GM10248 (cell line): ENCODE measurements at regions not wholly inside any gene's neighbourhood (a gene's known extent, or its start where the extent isn't known, plus 50 kb on each side); places are given as distances from the start of the nearest gene placed in this dataset.

Source experiments
- CTCF ChIA-PET: fragments of 300-600 bp; sonication (Branson Sonifier 250); formaldehyde crosslinking; extraction: SDS; loops from one replicate; lab custom pipeline; 2021; ENCODE audit warnings: antibody characterized with exemption; lab: Yijun Ruan, JAX
- POLR2A ChIA-PET: fragments of 350-650 bp; sonication (Branson Sonifier 250); formaldehyde crosslinking; extraction: SDS; loops from one replicate; lab custom pipeline; 2020; ENCODE audit warnings: antibody characterized with exemption; lab: Yijun Ruan, JAX
- DNase-seq: peaks from one replicate; pipeline ENCODE4 v3.0.0; 2012; ENCODE audit errors: extremely low spot score
- TF ChIP-seq, protein P1 (sequence below): IDR thresholded peaks from 2 replicates; pipeline ENCODE4 v1.5.1; 2012; ENCODE audit warnings: mild to moderate bottlenecking, low read depth; ENCODE audit errors: extremely low read depth, missing control alignments, control extremely low read depth

GRCh38 chr11:42085736-42086135 is 626.3 kb upstream of the LRRC4C start:
- DNase-seq = no peak
- POLR2A ChIA-PET = no interaction called here
- CTCF ChIA-PET = interaction anchor here (0.8 to 1.0 kb wide), 2 partner anchors 9 to 13 kb away, joined by 4 read pairs; no protein-coding TSS in a partner anchor
- TF ChIP-seq, protein P1, sequence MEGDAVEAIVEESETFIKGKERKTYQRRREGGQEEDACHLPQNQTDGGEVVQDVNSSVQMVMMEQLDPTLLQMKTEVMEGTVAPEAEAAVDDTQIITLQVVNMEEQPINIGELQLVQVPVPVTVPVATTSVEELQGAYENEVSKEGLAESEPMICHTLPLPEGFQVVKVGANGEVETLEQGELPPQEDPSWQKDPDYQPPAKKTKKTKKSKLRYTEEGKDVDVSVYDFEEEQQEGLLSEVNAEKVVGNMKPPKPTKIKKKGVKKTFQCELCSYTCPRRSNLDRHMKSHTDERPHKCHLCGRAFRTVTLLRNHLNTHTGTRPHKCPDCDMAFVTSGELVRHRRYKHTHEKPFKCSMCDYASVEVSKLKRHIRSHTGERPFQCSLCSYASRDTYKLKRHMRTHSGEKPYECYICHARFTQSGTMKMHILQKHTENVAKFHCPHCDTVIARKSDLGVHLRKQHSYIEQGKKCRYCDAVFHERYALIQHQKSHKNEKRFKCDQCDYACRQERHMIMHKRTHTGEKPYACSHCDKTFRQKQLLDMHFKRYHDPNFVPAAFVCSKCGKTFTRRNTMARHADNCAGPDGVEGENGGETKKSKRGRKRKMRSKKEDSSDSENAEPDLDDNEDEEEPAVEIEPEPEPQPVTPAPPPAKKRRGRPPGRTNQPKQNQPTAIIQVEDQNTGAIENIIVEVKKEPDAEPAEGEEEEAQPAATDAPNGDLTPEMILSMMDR = no peak

- CTCF ChIA-PET = no interaction called here
- TF ChIP-seq, protein P1 = no peak
- POLR2A ChIA-PET = no interaction called here
- DNase-seq = no peak
These were observed 634.1 kb upstream of the LRRC4C start for GRCh38 chr11:42093541-42093940.

DNA sequence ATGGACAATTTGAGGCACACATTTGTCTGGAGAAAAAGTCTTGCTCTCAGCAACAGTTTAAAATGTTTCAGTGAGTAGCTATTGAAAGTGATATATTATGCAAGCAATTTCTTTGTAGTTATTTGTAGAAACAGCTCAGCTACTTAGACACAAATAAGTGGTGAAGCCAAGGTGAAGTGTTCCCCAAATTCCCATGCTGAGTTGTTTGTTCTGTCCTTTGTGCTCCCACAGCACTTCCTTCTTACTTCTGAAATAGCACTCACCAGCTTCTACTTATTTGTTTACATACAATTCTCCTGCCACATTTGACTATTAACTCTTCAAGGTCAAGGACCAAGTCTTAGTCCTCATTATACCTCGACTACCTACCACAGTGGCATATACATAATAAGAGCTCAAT is 638.6 kb upstream of the LRRC4C start:
- TF ChIP-seq, protein P1 = no peak
- POLR2A ChIA-PET = no interaction called here
- DNase-seq = no peak
- CTCF ChIA-PET = interaction anchor here (1.1 to 1.3 kb wide), 2 partner anchors 12 to 20 kb away, joined by 4 read pairs; no protein-coding TSS in a partner anchor

DNA sequence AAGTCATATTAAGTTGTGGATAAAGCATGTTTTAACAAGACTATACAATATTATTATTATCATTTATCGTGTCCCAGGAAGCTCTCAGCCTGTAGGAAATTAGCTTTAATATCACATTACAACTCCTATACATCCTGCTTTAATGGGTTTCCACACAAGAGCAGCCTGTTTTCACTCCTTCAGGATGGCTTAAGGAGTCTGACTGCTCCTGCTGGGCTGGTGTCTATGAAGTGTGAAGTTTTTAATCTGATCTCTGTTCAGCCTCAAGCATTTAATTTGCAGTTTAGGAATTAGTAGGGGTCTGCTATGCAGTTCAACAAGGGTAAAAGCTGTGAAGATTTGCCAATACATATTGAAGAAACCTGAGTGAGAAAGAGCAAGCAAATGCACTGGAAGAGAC is 653.4 kb upstream of the LRRC4C start:
- ChIA-PET CTCF (no interaction called here), POLR2A (no interaction called here)
- TF ChIP-seq, protein P1 = no peak
- DNase-seq = no peak

GRCh38 chr11:42114927-42115326 is 655.5 kb upstream of the LRRC4C start:
- ChIA-PET CTCF (interaction anchor here (1.3 kb wide), 1 partner anchor 17 kb away, joined by 3 read pairs; no protein-coding TSS in a partner anchor), POLR2A (no interaction called here)
- DNase-seq = no peak
- TF ChIP-seq, protein P1 = no peak

DNA sequence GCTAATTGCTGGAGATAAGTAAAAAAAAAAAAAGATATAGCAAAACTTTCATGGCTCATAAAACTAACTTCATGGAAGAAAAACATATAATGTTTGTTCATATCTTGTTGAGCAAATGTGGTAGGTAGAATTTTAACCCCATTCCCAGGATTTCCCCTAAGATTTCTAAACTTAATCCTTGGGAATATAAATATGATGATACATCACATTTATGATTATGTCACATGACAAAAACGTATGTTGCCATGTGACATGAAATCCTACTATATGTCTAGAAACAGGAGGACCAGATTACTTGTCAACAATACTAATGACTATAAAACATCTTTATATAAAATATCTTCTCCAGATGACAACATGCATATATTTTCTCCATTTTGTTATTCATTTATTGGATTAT is 679.0 kb upstream of the LRRC4C start:
- ChIA-PET CTCF (no interaction called here), POLR2A (no interaction called here)
- DNase-seq = no peak
- TF ChIP-seq, protein P1 = no peak

DNA sequence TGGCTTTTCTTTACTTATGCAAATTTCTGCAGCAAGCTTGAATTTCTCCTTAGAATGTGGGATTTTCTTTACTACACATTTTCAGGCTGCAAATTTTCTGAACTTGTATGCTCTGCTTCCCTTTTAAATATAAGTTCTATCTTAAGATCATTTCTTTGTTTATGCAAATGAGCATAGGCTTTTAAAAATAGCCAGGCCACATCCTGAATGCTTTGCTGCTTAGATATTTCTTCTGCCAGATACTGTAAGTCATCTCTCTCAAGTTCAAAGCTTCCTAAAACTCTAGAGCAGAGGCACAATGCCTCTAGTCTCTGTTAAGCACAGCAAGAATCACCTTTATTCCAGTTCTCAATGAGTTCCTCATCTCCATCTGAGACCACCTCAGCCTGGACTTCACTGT is 685.9 kb upstream of the LRRC4C start:
- ChIA-PET POLR2A (no interaction called here), CTCF (no interaction called here)
- TF ChIP-seq, protein P1 = no peak
- DNase-seq = no peak
